Mucosa of gallbladder (tissue), 1 donor: ENCODE measurements at regions not wholly inside any gene's neighbourhood (a gene's known extent, or its start where the extent isn't known, plus 50 kb on each side); places are given as distances from the start of the nearest gene placed in this dataset.
"Not testable (repeated sequence)": the region's sequence is repeated elsewhere in the genome, so short reads cannot be mapped to it uniquely, and the experiment has no call there.

ENCODE experiments used
- DNase-seq: peaks from one replicate; pipeline ENCODE4 v3.0.0-alpha.2; 2020; ENCODE audit warnings: low spot score
- donor health status: DM: no; HTN: no; CAD: no.

DNA sequence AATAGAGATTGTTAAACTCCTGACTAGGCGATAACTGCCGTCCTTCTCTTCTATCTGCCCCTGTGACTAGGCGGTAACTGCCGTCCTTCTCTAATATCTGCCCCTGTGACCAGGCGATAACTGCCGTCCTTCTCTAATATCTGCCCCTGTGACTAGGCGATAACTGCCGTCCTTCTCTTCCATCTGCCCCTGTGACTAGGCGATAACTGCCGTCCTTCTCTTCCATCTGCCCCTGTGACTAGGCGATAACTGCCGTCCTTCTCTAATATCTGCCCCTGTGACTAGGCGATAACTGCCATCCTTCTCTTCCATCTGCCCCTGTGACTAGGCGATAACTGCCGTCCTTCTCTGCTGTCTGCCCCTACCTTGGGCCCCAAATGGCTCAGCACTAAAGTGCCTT, 59.5 kb upstream of the FRG1 start:
- peak; percentile 42 for DNase-seq

- not testable (repeated sequence) for DNase-seq
These were observed 52.3 kb upstream of the FRG1 start for GRCh38 chr4:189888407-189888806.
